Prostate gland (tissue), 2 donors: ENCODE measurements at regions not wholly inside any gene's neighbourhood (a gene's known extent, or its start where the extent isn't known, plus 50 kb on each side); places are given as distances from the start of the nearest gene placed in this dataset.
"Not testable (repeated sequence)": the region's sequence is repeated elsewhere in the genome, so short reads cannot be mapped to it uniquely, and the experiment has no call there.

Experiments
- DNase-seq: peaks from one replicate; pipeline ENCODE4 v3.0.0-alpha.2; 2019; ENCODE audit warnings: low spot score
- H3K27ac ChIP-seq, 2 donors: fragments of 200-600 bp; sonication (generic); 2 replicates each; pipeline ENCODE4 v1.5.1; 2017 to 2019
- H3K27me3 ChIP-seq: fragments of 200-600 bp; sonication (generic); replicated peaks from 2 replicates; pipeline ENCODE4 v1.5.1; 2019; ENCODE audit not compliant: insufficient read depth
- H3K36me3 ChIP-seq, 2 donors: fragments of 200-600 bp; sonication (generic); 1 replicate in 1 of 2; 2 replicates in 1 of 2; pipeline versions ENCODE4 v1.5.1 to v1.8.1; 2017 to 2019
- H3K4me1 ChIP-seq: fragments of 200-600 bp; sonication (generic); replicated peaks from 2 replicates; pipeline ENCODE4 v1.5.1; 2019
- H3K4me3 ChIP-seq, 2 donors: fragments of 200-600 bp; sonication (generic); 2 replicates each; pipeline ENCODE4 v1.5.1; 2017 to 2019
- H3K9me3 ChIP-seq: fragments of 200-600 bp; sonication (generic); 2 replicates; pipeline ENCODE4 v1.5.1; 2017
- CTCF ChIP-seq, 4 experiments: fragments of 200-600 bp in 2 of 4; fragments of 450-650 bp in 2 of 4; sonication (generic) in 2 of 4; IDR thresholded peaks; 1 replicate in 3 of 4; 2 replicates in 1 of 4; pipeline ENCODE4 v1.5.1; 2016 to 2019; ENCODE audit warnings: antibody characterized with exemption in 4 of 4, mild to moderate bottlenecking in 2 of 4, moderate library complexity in 2 of 4
- POLR2A ChIP-seq: fragments of 450-650 bp; IDR thresholded peaks from one replicate; pipeline ENCODE4 v1.6.1; 2016; ENCODE audit warnings: antibody characterized with exemption, mild to moderate bottlenecking
- POLR2AphosphoS5 ChIP-seq: sonication (generic); formaldehyde crosslinking; IDR thresholded peaks from one replicate; pipeline ENCODE4 v1.6.1; 2017; ENCODE audit warnings: antibody characterized with exemption
- WGBS: methylation state at CpG from one replicate; pipeline ENCODE4 v1.1.5; 2018; 5-methylcytosine and 5-hydroxymethylcytosine counted together
- intact Hi-C: fragments of 100-400 bp; cut with DNase I; formaldehyde crosslinking; loops from one replicate; pipeline ENCODE4 v1.14.2; 2022

GRCh38 chr5:62093411-62093810 is 212.6 kb upstream of the KIF2A start:
- no peak overlapping the region for H3K27ac ChIP-seq
- intact Hi-C loops = no loop called here
- TF ChIP-seq POLR2A = no peak
- no peak overlapping the region for H3K4me3 ChIP-seq
- H3K9me3 ChIP-seq = no peaks in the 10 kb centered on the region
- no peaks in the 10 kb centered on the region for H3K4me1 ChIP-seq
- H3K36me3 ChIP-seq = no peaks in the 10 kb centered on the region
- no peaks in the 10 kb centered on the region for H3K27me3 ChIP-seq
- WGBS = 51% methylated on average over 2 of the region's 2 CpGs
- DNase-seq = no peak

DNA sequence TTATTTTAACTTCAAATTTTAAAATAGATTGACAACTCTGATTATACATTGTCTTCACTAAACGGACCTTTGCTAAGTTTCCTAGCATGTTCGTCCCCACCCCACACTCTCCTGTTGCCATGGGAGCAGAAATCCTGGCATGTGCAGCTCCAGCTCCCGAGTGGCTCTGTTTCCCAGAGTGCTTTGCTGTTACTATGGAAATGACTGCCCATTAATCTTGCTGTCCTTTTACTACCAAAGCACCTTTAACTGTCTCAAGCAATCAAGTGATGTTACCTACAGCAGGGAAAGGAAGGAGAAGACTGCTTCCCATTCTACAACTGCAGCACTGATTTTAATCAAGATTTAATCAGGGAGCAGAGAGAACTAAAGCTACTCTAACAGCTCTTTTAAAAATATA is 212.0 kb upstream of the KIF2A start:
- DNase-seq = no peak
- no peaks in the 10 kb centered on the region for H3K4me1 ChIP-seq
- no peak overlapping the region for H3K4me3 ChIP-seq
- no peaks in the 10 kb centered on the region for H3K9me3 ChIP-seq
- TF ChIP-seq POLR2AphosphoS5 (no peak), POLR2A (no peak), CTCF (IDR thresholded peaks at IDR 0.05) (no peak)
- H3K27me3 ChIP-seq = no peaks in the 10 kb centered on the region
- no peak overlapping the region for H3K27ac ChIP-seq
- no peaks in the 10 kb centered on the region for H3K36me3 ChIP-seq
- intact Hi-C loops = no loop called here
- WGBS = 1% methylated on average over 3 of the region's 3 CpGs

GRCh38 chr5:62097361-62097760 is 208.6 kb upstream of the KIF2A start:
- Histone ChIP-seq H3K27me3 (no peaks in the 10 kb centered on the region), H3K4me3 (no peak overlapping the region), H3K36me3 (no peaks in the 10 kb centered on the region), H3K9me3 (no peaks in the 10 kb centered on the region), H3K27ac (no peak overlapping the region), H3K4me1 (no peaks in the 10 kb centered on the region)
- TF ChIP-seq POLR2A = no peak
- TF ChIP-seq CTCF (IDR thresholded peaks at IDR 0.05) = no peak
- no peak for TF ChIP-seq POLR2AphosphoS5
- no peak for DNase-seq
- intact Hi-C loops = no loop called here
- 92% methylated on average over 5 of the region's 5 CpGs for WGBS

DNA sequence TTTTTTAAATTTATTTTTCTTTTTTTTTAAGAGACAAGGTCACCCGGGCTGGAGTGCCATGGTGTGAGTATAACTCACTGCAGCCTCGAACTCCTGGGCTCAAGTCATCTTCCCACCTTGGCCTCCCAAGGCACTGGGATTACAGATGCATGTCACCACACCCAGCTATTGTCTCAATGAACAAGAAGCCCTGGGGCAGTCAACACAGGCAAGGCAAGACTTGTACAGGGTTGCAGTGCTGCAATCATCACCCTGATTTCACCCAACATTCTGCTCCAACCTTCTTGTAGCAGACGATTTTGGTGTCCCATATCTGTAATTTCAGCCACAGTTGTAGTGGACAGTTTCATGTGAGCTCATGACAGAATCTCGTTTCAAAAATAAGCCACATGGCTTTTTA is 205.8 kb upstream of the KIF2A start:
- no peaks in the 10 kb centered on the region for H3K36me3 ChIP-seq
- no peaks in the 10 kb centered on the region for H3K27me3 ChIP-seq
- TF ChIP-seq POLR2A (no peak), POLR2AphosphoS5 (no peak), CTCF (IDR thresholded peaks at IDR 0.05) (no peak)
- no peak overlapping the region for H3K27ac ChIP-seq
- H3K4me3 ChIP-seq = no peak overlapping the region
- WGBS = 59% methylated on average over 4 of the region's 4 CpGs
- H3K9me3 ChIP-seq = no peaks in the 10 kb centered on the region
- H3K4me1 ChIP-seq = no peaks in the 10 kb centered on the region
- intact Hi-C loops = no loop called here
- DNase-seq = no peak

- H3K9me3 ChIP-seq, intact Hi-C loops, H3K4me1 ChIP-seq, DNase-seq, H3K27ac ChIP-seq, H3K4me3 ChIP-seq, H3K27me3 ChIP-seq, H3K36me3 ChIP-seq: not testable (repeated sequence)
- 88% methylated on average over 4 of the region's 4 CpGs for WGBS
Measured at GRCh38 chr5:62103863-62104262, 202.1 kb upstream of the KIF2A start.

DNA sequence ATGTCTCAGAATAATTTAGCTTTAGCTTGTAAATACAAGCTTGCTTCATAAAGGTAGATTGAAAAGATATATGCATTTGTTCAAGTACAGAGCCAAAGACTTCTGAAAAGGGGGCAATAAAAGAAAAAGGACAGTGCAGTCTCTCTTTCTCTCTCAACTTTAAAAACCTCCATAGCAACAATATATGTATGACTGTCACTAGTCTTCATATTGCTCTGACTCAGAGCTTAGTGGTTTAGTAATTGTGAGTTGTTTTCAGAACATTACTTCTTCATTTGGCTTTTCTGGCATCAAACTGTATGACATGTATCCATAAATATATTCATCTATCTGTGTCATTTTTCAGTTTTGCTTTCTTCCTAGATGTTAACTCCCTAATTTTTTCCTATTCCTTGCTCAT is 194.6 kb upstream of the KIF2A start:
- Histone ChIP-seq H3K4me3 (no peak overlapping the region), H3K36me3 (no peaks in the 10 kb centered on the region), H3K27me3 (no peaks in the 10 kb centered on the region), H3K4me1 (no peaks in the 10 kb centered on the region), H3K9me3 (no peaks in the 10 kb centered on the region), H3K27ac (no peak overlapping the region)
- DNase-seq = no peak
- TF ChIP-seq CTCF (IDR thresholded peaks at IDR 0.05) = no peak
- TF ChIP-seq POLR2AphosphoS5 = no peak
- TF ChIP-seq POLR2A = no peak
- intact Hi-C loops = no loop called here
